ENCODE measurements at regions not wholly inside any gene's neighbourhood (a gene's known extent, or its start where the extent isn't known, plus 50 kb on each side); places are given as distances from the start of the nearest gene placed in this dataset.

GRCh38 chr12:83185241-83185640, 498.5 kb downstream of the TMTC2 start:
- TF ChIP-seq POLR2AphosphoS5 (IDR thresholded peaks at IDR 0.05; ENCODE audit: borderline replicate concordance, low read depth, low read length) (peak; percentile 15; the same call in 1 of the 2 replicates), EZH2 (IDR thresholded peaks at IDR 0.05) (no peak), FOXP2 (optimal IDR thresholded peaks at IDR 0.05; ENCODE audit: control extremely low read depth, extremely low read length, insufficient read depth) (no peak)
